Astrocyte (in vitro differentiated cells and primary cell): ENCODE measurements at regions not wholly inside any gene's neighbourhood (a gene's known extent, or its start where the extent isn't known, plus 50 kb on each side); places are given as distances from the start of the nearest gene placed in this dataset.

Experiments used
- DNase-seq: peaks from one replicate; pipeline ENCODE4 v3.0.0-alpha.2; 2010; ENCODE audit warnings: low read depth
- FAIRE-seq: peaks from 2 replicates; lab custom pipeline; 2011; peaks lifted over from hg19 to GRCh38; lab: Jason Lieb, UNC
- H2AFZ ChIP-seq: 2 replicates; pipeline ENCODE4 v1.6.0; 2012; ENCODE audit warnings: low read depth, low read length, inconsistent platforms
- H3K27ac ChIP-seq: 2 replicates; pipeline ENCODE4 v1.5.1; 2011; ENCODE audit warnings: low read depth, low read length, inconsistent platforms
- H3K27me3 ChIP-seq: 2 replicates; pipeline ENCODE4 v1.6.0; 2011; ENCODE audit warnings: low read length, inconsistent platforms; ENCODE audit not compliant: insufficient read depth
- H3K36me3 ChIP-seq: 2 replicates; pipeline ENCODE4 v1.5.1; 2011; ENCODE audit warnings: low read length, inconsistent platforms; ENCODE audit not compliant: insufficient read depth
- H3K4me1 ChIP-seq: 2 replicates; pipeline ENCODE4 v1.5.1; 2011; ENCODE audit warnings: low read length, inconsistent platforms; ENCODE audit not compliant: insufficient read depth
- H3K4me2 ChIP-seq: 2 replicates; pipeline ENCODE4 v1.6.0; 2012; ENCODE audit warnings: low read length, inconsistent platforms
- H3K4me3 ChIP-seq: 2 replicates; pipeline ENCODE4 v1.5.1; 2011; ENCODE audit warnings: low read depth, mild to moderate bottlenecking, low read length, inconsistent platforms; ENCODE audit not compliant: insufficient read depth
- H3K79me2 ChIP-seq: 2 replicates; pipeline ENCODE4 v1.6.0; 2012; ENCODE audit warnings: mild to moderate bottlenecking, low read length, inconsistent platforms; ENCODE audit not compliant: insufficient read depth
- H3K9ac ChIP-seq: 2 replicates; pipeline ENCODE4 v1.6.0; 2012; ENCODE audit warnings: mild to moderate bottlenecking, low read length, inconsistent platforms
- H3K9me3 ChIP-seq: 2 replicates; pipeline ENCODE4 v1.5.1; 2012; ENCODE audit warnings: low read depth, mild to moderate bottlenecking, low read length, inconsistent platforms; ENCODE audit not compliant: insufficient read depth
- H4K20me1 ChIP-seq: 2 replicates; pipeline ENCODE4 v1.6.0; 2012; ENCODE audit warnings: low read length, inconsistent platforms; ENCODE audit not compliant: insufficient read depth
- H3K27ac Mint-ChIP-seq: one replicate; pipeline ENCODE4 v1.8.0; 2021; ENCODE audit warnings: mild to moderate bottlenecking, mixed read lengths; ENCODE audit not compliant: unreplicated experiment
- H3K27me3 Mint-ChIP-seq: one replicate; pipeline ENCODE4 v1.8.0; 2021; ENCODE audit warnings: low read depth, mixed read lengths; ENCODE audit not compliant: unreplicated experiment
- H3K36me3 Mint-ChIP-seq: one replicate; pipeline ENCODE4 v1.8.0; 2021; ENCODE audit warnings: low read depth, mixed read lengths; ENCODE audit not compliant: unreplicated experiment
- H3K4me1 Mint-ChIP-seq: one replicate; pipeline ENCODE4 v1.8.0; 2021; ENCODE audit warnings: low read depth, mixed read lengths; ENCODE audit not compliant: unreplicated experiment
- H3K4me3 Mint-ChIP-seq: one replicate; pipeline ENCODE4 v1.8.0; 2021; ENCODE audit warnings: mild to moderate bottlenecking, moderate library complexity, mixed read lengths; ENCODE audit not compliant: unreplicated experiment
- H3K9me3 Mint-ChIP-seq: one replicate; pipeline ENCODE4 v1.8.0; 2021; ENCODE audit warnings: mild to moderate bottlenecking, mixed read lengths; ENCODE audit not compliant: unreplicated experiment
- EZH2 ChIP-seq: IDR thresholded peaks from 2 replicates; pipeline ENCODE4 v1.6.1; 2012; ENCODE audit warnings: mild to moderate bottlenecking, low read length, inconsistent platforms; ENCODE audit not compliant: insufficient read depth
- TF ChIP-seq, protein P1 (sequence below): IDR thresholded peaks from 2 replicates; pipeline ENCODE4 v1.5.1; 2011; ENCODE audit warnings: low read depth, mild to moderate bottlenecking, inconsistent platforms, low read length, moderate library complexity; ENCODE audit not compliant: insufficient read depth

DNA sequence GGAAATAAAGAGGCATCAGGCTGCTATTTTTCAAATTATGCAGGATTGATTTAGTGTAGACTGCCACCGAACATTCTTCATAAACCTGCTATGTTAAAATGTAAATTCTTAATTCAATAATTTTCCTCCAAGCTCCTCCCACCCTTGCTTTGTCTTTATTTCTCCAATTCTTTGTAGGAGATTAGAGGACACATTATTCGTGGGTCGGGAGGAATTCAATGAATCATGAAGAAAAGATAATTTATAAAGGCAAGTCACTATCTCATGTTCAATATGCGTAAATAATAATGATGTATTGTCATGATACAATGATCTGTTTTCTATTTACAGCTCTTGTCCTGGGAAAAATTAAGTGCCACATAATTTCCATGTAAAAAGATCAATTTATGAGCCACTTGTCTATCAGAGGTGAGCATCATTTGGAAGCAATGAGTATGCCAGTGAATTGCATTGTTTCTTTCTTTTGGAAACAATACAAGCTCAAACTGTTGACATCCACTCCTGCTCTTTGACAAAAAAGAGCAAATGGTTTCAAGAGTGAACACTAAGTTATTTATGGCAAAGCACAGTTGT, 148.0 kb upstream of the MITF start:
- H3K9me3 Mint-ChIP-seq: peaks cover 2% of the 10 kb centered on the region
- no peaks in the 10 kb centered on the region for H3K27me3 Mint-ChIP-seq
- Histone ChIP-seq H3K4me1 (no peaks in the 10 kb centered on the region), H3K9me3 (no peaks in the 10 kb centered on the region), H3K4me2 (no peak overlapping the region), H3K27me3 (no peaks in the 10 kb centered on the region), H3K9ac (no peak overlapping the region), H3K79me2 (no peaks in the 10 kb centered on the region), H4K20me1 (no peaks in the 10 kb centered on the region), H3K36me3 (no peaks in the 10 kb centered on the region), H3K27ac (no peak overlapping the region), H3K4me3 (no peak overlapping the region), H2AFZ (no peak overlapping the region)
- DNase-seq: peak; percentile 2
- no peak for FAIRE-seq
- TF ChIP-seq, protein P1, sequence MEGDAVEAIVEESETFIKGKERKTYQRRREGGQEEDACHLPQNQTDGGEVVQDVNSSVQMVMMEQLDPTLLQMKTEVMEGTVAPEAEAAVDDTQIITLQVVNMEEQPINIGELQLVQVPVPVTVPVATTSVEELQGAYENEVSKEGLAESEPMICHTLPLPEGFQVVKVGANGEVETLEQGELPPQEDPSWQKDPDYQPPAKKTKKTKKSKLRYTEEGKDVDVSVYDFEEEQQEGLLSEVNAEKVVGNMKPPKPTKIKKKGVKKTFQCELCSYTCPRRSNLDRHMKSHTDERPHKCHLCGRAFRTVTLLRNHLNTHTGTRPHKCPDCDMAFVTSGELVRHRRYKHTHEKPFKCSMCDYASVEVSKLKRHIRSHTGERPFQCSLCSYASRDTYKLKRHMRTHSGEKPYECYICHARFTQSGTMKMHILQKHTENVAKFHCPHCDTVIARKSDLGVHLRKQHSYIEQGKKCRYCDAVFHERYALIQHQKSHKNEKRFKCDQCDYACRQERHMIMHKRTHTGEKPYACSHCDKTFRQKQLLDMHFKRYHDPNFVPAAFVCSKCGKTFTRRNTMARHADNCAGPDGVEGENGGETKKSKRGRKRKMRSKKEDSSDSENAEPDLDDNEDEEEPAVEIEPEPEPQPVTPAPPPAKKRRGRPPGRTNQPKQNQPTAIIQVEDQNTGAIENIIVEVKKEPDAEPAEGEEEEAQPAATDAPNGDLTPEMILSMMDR: no peak
- TF ChIP-seq EZH2: no peak
- H3K4me3 Mint-ChIP-seq: no peak overlapping the region
- H3K27ac Mint-ChIP-seq: no peak overlapping the region
- no peaks in the 10 kb centered on the region for H3K4me1 Mint-ChIP-seq
- no peaks in the 10 kb centered on the region for H3K36me3 Mint-ChIP-seq

DNA sequence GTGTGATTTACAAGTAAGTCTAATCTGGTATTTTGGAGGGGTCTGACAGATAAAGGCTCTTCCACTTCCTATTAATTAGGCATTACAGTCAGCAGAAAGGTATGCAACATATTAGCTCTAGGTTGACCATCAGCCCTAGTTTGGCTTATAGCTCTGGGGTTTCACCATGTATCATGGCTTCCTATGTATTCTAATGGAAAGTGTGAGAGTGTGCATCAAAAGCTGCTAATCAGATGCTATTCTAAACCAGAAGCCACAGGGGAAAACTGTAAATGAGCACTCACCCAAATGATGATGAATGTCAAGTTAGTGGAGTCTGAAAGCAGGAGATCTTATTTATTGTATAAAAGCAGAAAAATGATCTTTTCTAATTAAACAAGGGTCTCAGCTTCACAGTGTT, 149.2 kb upstream of the MITF start:
- Histone ChIP-seq H3K4me3 (no peak overlapping the region), H4K20me1 (no peaks in the 10 kb centered on the region), H2AFZ (no peak overlapping the region), H3K27me3 (no peaks in the 10 kb centered on the region), H3K9ac (no peak overlapping the region), H3K36me3 (no peaks in the 10 kb centered on the region), H3K4me1 (no peaks in the 10 kb centered on the region), H3K79me2 (no peaks in the 10 kb centered on the region), H3K27ac (no peak overlapping the region), H3K9me3 (no peaks in the 10 kb centered on the region), H3K4me2 (no peak overlapping the region)
- H3K4me3 Mint-ChIP-seq: no peak overlapping the region
- no peak overlapping the region for H3K27ac Mint-ChIP-seq
- FAIRE-seq: no peak
- no peaks in the 10 kb centered on the region for H3K27me3 Mint-ChIP-seq
- H3K36me3 Mint-ChIP-seq: no peaks in the 10 kb centered on the region
- H3K9me3 Mint-ChIP-seq: peaks cover 2% of the 10 kb centered on the region
- TF ChIP-seq EZH2: no peak
- TF ChIP-seq, protein P1: no peak
- no peak for DNase-seq
- no peaks in the 10 kb centered on the region for H3K4me1 Mint-ChIP-seq

DNA sequence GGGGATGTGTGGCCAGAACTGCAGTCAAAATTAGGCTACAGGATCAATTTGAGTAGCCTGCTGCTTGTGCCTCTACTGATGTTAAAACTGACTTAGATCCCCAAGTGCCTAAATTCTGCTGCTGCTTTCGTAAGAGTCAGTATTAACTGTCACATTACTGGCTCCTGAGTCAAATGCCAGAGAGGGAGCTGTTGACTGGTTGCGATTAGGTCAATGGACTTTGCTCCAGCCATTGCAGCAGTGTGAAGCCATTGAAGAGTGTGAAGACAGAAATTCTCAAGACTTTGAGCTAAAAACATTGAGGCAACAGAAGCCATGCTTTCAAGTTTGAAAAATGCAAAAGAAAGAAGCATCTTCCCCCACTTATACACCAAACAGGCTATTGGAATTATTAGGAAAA, 151.1 kb upstream of the MITF start:
- Histone ChIP-seq H3K4me1 (no peaks in the 10 kb centered on the region), H3K9me3 (no peaks in the 10 kb centered on the region), H4K20me1 (no peaks in the 10 kb centered on the region), H3K79me2 (no peaks in the 10 kb centered on the region), H3K36me3 (no peaks in the 10 kb centered on the region), H3K4me3 (no peak overlapping the region), H2AFZ (no peak overlapping the region), H3K27me3 (no peaks in the 10 kb centered on the region), H3K9ac (no peak overlapping the region), H3K4me2 (no peak overlapping the region), H3K27ac (no peak overlapping the region)
- TF ChIP-seq EZH2: no peak
- TF ChIP-seq, protein P1: no peak
- Mint-ChIP-seq H3K27me3 (peaks cover 5% of the 10 kb centered on the region), H3K4me3 (no peak overlapping the region), H3K27ac (no peak overlapping the region), H3K9me3 (peaks cover 2% of the 10 kb centered on the region), H3K36me3 (no peaks in the 10 kb centered on the region), H3K4me1 (no peaks in the 10 kb centered on the region)
- DNase-seq (no peak), FAIRE-seq (no peak)
